GM23338 (cell line): ENCODE measurements at regions not wholly inside any gene's neighbourhood (a gene's known extent, or its start where the extent isn't known, plus 50 kb on each side); places are given as distances from the start of the nearest gene placed in this dataset.

Experiments used
- ATAC-seq: fragments of 200-7000 bp; cut with Tn5 transposase; 3 replicates; pipeline ENCODE4 v1.9.1; 2020
- DNase-seq: peaks from one replicate; pipeline ENCODE4 v3.0.0-alpha.2; 2015; ENCODE audit warnings: low spot score
- H2AFZ ChIP-seq: fragments of 200-600 bp; sonication (generic); 2 replicates; pipeline ENCODE4 v1.8.0; 2016; ENCODE audit warnings: antibody characterized with exemption, mild to moderate bottlenecking, moderate library complexity
- H3F3A ChIP-seq: fragments of 200-600 bp; sonication (generic); replicated peaks from 2 replicates; pipeline ENCODE4 v1.8.0; 2017; ENCODE audit warnings: antibody characterized with exemption, mixed run types, low read depth
- H3K27ac ChIP-seq: fragments of 200-600 bp; sonication (generic); 2 replicates; pipeline ENCODE4 v1.6.1; 2016; ENCODE audit warnings: low read depth
- H3K27me3 ChIP-seq: fragments of 200-600 bp; sonication (generic); 2 replicates; pipeline ENCODE4 v1.8.0; 2016; ENCODE audit warnings: mild to moderate bottlenecking, mixed run types, moderate library complexity; ENCODE audit not compliant: insufficient read depth
- H3K36me3 ChIP-seq: fragments of 200-600 bp; sonication (generic); 2 replicates; pipeline ENCODE4 v1.8.0; 2016; ENCODE audit warnings: mild to moderate bottlenecking; ENCODE audit not compliant: insufficient read depth
- H3K4me1 ChIP-seq: fragments of 200-600 bp; sonication (generic); 2 replicates; pipeline ENCODE4 v1.8.0; 2016; ENCODE audit warnings: mild to moderate bottlenecking, moderate library complexity; ENCODE audit not compliant: insufficient read depth
- H3K4me2 ChIP-seq: fragments of 200-600 bp; sonication (generic); 2 replicates; pipeline ENCODE4 v1.7.1; 2017; ENCODE audit warnings: mixed run types
- H3K4me3 ChIP-seq: fragments of 200-600 bp; sonication (generic); 2 replicates; pipeline ENCODE4 v1.6.1; 2016; ENCODE audit warnings: mixed run types
- H3K79me2 ChIP-seq: fragments of 200-600 bp; sonication (generic); replicated peaks from 2 replicates; pipeline ENCODE4 v1.8.0; 2017; ENCODE audit warnings: mild to moderate bottlenecking; ENCODE audit not compliant: insufficient read depth
- H3K9me2 ChIP-seq: fragments of 200-600 bp; sonication (generic); 2 replicates; pipeline ENCODE4 v1.8.0; 2017; ENCODE audit not compliant: insufficient read depth
- H4K20me1 ChIP-seq: fragments of 200-600 bp; sonication (generic); replicated peaks from 2 replicates; pipeline ENCODE4 v1.8.0; 2017; ENCODE audit warnings: mild to moderate bottlenecking; ENCODE audit not compliant: insufficient read depth
- H3K27ac Mint-ChIP-seq: 2 replicates; pipeline ENCODE4 v1.8.0; 2020; ENCODE audit warnings: inconsistent platforms, mild to moderate bottlenecking, moderate library complexity, mixed read lengths
- H3K27me3 Mint-ChIP-seq: 3 replicates; pipeline ENCODE4 v1.8.0; 2022; ENCODE audit warnings: low read depth, mild to moderate bottlenecking, moderate library complexity, mixed read lengths, inconsistent platforms; ENCODE audit not compliant: insufficient read depth, poor library complexity
- H3K36me3 Mint-ChIP-seq: 3 replicates; pipeline ENCODE4 v1.8.0; 2021; ENCODE audit warnings: low read depth, mild to moderate bottlenecking, inconsistent platforms, moderate library complexity, mixed read lengths
- H3K4me1 Mint-ChIP-seq: 3 replicates; pipeline ENCODE4 v1.8.0; 2020; ENCODE audit warnings: mild to moderate bottlenecking, inconsistent platforms, mixed read lengths
- H3K4me3 Mint-ChIP-seq: 3 replicates; pipeline ENCODE4 v1.8.0; 2021; ENCODE audit warnings: moderate library complexity, mild to moderate bottlenecking, inconsistent platforms, mixed read lengths
- H3K9me3 Mint-ChIP-seq: 3 replicates; pipeline ENCODE4 v1.8.0; 2020; ENCODE audit warnings: moderate library complexity, mild to moderate bottlenecking, inconsistent platforms, mixed read lengths
- CREB1 ChIP-seq: fragments of 250-450 bp; sonication (Bioruptor Pico); IDR thresholded peaks from 2 replicates; pipeline ENCODE4 v1.5.0; 2020; ENCODE audit warnings: low read depth, mild to moderate bottlenecking, moderate library complexity
- EZH2 ChIP-seq: fragments of 200-600 bp; sonication (generic); IDR thresholded peaks from one replicate; pipeline ENCODE4 v1.8.0; 2017; ENCODE audit warnings: antibody characterized with exemption, mild to moderate bottlenecking, low read depth; ENCODE audit not compliant: unreplicated experiment
- EZH2phosphoT487 ChIP-seq: fragments of 200-600 bp; sonication (generic); IDR thresholded peaks from one replicate; pipeline ENCODE4 v1.8.1; 2018; ENCODE audit warnings: antibody characterized with exemption; ENCODE audit not compliant: unreplicated experiment
- JUNB ChIP-seq: IDR thresholded peaks from one replicate; pipeline ENCODE4 v1.6.1; 2016; ENCODE audit warnings: antibody characterized with exemption; ENCODE audit not compliant: unreplicated experiment
- NANOG ChIP-seq: IDR thresholded peaks from 2 replicates; pipeline ENCODE4 v1.6.1; 2016; ENCODE audit warnings: antibody characterized with exemption, borderline replicate concordance
- POLR2AphosphoS5 ChIP-seq: IDR thresholded peaks from 2 replicates; pipeline ENCODE4 v1.6.1; 2016; ENCODE audit warnings: antibody characterized with exemption, low read depth
- STAT1 ChIP-seq: IDR thresholded peaks from one replicate; pipeline ENCODE4 v1.6.1; 2016; ENCODE audit warnings: antibody characterized with exemption; ENCODE audit not compliant: unreplicated experiment
- ZNF114 ChIP-seq: fragments of 250-450 bp; sonication (Bioruptor Pico); IDR thresholded peaks from 2 replicates; pipeline ENCODE4 v1.5.0; 2020; ENCODE audit warnings: mild to moderate bottlenecking, moderate library complexity
- ZNF331 ChIP-seq: fragments of 250-450 bp; sonication (Bioruptor Pico); IDR thresholded peaks from 2 replicates; pipeline ENCODE4 v1.5.0; 2020; ENCODE audit warnings: low read depth, mild to moderate bottlenecking, moderate library complexity
- TF ChIP-seq, protein P1 (sequence below): IDR thresholded peaks from one replicate; pipeline ENCODE4 v1.6.1; 2018; ENCODE audit warnings: antibody characterized with exemption; ENCODE audit not compliant: unreplicated experiment
- TF ChIP-seq, protein P2 (sequence below): fragments of 250-450 bp; sonication (Bioruptor Pico); IDR thresholded peaks from 2 replicates; pipeline ENCODE4 v1.5.0; 2020; ENCODE audit warnings: mild to moderate bottlenecking, moderate library complexity
- TF ChIP-seq, protein P3 (sequence below): IDR thresholded peaks from 2 replicates; pipeline ENCODE4 v1.6.1; 2016; ENCODE audit warnings: antibody characterized with exemption
- TF ChIP-seq, protein P4 (sequence below), 2 experiments: fragments of 200-600 bp in 1 of 2; sonication (generic) in 1 of 2; conservative IDR thresholded peaks; 2 replicates each; pipeline versions ENCODE4 v1.5.1 to v1.6.1; 2016 to 2017; ENCODE audit warnings: antibody characterized with exemption in 2 of 2, low read depth in 2 of 2, mild to moderate bottlenecking in 2 of 2, moderate library complexity in 1 of 2

DNA sequence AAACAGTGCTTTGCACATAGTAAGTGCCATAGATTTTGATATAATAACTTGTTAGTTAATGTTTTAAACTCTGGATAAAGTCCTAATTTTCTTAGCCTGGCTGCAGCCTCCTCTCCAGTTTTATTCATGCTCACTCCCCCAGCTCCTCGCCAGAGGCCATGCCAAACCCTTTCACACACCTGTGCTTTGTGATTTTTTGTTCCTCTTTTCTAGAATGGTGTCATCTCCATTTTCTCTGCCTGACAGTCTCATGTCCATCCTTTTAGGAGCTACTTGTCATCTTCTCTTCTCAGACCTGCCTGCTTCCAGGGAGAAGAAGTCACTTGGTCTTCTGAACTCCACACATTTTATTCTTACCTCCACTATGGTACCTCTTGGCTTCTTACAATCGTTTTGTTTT is 55.8 kb upstream of the SPATA13 start:
- Histone ChIP-seq H3K4me2 (no peak overlapping the region), H3K4me3 (no peak overlapping the region), H3K27me3 (no peaks in the 10 kb centered on the region), H3K27ac (no peak overlapping the region), H3K36me3 (no peaks in the 10 kb centered on the region), H2AFZ (no peak overlapping the region), H3K4me1 (no peaks in the 10 kb centered on the region; the same call in 1 of the 2 replicates), H4K20me1 (no peaks in the 10 kb centered on the region), H3K79me2 (no peaks in the 10 kb centered on the region), H3F3A (no peaks in the 10 kb centered on the region), H3K9me2 (no peaks in the 10 kb centered on the region)
- ATAC-seq: no peak
- Mint-ChIP-seq H3K4me1 (no peaks in the 10 kb centered on the region), H3K27me3 (peaks cover 1% of the 10 kb centered on the region), H3K4me3 (no peak overlapping the region), H3K27ac (no peak overlapping the region), H3K36me3 (no peaks in the 10 kb centered on the region), H3K9me3 (no peaks in the 10 kb centered on the region)
- no peak for TF ChIP-seq EZH2
- TF ChIP-seq, protein P1, sequence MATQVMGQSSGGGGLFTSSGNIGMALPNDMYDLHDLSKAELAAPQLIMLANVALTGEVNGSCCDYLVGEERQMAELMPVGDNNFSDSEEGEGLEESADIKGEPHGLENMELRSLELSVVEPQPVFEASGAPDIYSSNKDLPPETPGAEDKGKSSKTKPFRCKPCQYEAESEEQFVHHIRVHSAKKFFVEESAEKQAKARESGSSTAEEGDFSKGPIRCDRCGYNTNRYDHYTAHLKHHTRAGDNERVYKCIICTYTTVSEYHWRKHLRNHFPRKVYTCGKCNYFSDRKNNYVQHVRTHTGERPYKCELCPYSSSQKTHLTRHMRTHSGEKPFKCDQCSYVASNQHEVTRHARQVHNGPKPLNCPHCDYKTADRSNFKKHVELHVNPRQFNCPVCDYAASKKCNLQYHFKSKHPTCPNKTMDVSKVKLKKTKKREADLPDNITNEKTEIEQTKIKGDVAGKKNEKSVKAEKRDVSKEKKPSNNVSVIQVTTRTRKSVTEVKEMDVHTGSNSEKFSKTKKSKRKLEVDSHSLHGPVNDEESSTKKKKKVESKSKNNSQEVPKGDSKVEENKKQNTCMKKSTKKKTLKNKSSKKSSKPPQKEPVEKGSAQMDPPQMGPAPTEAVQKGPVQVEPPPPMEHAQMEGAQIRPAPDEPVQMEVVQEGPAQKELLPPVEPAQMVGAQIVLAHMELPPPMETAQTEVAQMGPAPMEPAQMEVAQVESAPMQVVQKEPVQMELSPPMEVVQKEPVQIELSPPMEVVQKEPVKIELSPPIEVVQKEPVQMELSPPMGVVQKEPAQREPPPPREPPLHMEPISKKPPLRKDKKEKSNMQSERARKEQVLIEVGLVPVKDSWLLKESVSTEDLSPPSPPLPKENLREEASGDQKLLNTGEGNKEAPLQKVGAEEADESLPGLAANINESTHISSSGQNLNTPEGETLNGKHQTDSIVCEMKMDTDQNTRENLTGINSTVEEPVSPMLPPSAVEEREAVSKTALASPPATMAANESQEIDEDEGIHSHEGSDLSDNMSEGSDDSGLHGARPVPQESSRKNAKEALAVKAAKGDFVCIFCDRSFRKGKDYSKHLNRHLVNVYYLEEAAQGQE: no peak
- no peak for TF ChIP-seq CREB1 (CRISPR knock-in tag)
- TF ChIP-seq, protein P2, sequence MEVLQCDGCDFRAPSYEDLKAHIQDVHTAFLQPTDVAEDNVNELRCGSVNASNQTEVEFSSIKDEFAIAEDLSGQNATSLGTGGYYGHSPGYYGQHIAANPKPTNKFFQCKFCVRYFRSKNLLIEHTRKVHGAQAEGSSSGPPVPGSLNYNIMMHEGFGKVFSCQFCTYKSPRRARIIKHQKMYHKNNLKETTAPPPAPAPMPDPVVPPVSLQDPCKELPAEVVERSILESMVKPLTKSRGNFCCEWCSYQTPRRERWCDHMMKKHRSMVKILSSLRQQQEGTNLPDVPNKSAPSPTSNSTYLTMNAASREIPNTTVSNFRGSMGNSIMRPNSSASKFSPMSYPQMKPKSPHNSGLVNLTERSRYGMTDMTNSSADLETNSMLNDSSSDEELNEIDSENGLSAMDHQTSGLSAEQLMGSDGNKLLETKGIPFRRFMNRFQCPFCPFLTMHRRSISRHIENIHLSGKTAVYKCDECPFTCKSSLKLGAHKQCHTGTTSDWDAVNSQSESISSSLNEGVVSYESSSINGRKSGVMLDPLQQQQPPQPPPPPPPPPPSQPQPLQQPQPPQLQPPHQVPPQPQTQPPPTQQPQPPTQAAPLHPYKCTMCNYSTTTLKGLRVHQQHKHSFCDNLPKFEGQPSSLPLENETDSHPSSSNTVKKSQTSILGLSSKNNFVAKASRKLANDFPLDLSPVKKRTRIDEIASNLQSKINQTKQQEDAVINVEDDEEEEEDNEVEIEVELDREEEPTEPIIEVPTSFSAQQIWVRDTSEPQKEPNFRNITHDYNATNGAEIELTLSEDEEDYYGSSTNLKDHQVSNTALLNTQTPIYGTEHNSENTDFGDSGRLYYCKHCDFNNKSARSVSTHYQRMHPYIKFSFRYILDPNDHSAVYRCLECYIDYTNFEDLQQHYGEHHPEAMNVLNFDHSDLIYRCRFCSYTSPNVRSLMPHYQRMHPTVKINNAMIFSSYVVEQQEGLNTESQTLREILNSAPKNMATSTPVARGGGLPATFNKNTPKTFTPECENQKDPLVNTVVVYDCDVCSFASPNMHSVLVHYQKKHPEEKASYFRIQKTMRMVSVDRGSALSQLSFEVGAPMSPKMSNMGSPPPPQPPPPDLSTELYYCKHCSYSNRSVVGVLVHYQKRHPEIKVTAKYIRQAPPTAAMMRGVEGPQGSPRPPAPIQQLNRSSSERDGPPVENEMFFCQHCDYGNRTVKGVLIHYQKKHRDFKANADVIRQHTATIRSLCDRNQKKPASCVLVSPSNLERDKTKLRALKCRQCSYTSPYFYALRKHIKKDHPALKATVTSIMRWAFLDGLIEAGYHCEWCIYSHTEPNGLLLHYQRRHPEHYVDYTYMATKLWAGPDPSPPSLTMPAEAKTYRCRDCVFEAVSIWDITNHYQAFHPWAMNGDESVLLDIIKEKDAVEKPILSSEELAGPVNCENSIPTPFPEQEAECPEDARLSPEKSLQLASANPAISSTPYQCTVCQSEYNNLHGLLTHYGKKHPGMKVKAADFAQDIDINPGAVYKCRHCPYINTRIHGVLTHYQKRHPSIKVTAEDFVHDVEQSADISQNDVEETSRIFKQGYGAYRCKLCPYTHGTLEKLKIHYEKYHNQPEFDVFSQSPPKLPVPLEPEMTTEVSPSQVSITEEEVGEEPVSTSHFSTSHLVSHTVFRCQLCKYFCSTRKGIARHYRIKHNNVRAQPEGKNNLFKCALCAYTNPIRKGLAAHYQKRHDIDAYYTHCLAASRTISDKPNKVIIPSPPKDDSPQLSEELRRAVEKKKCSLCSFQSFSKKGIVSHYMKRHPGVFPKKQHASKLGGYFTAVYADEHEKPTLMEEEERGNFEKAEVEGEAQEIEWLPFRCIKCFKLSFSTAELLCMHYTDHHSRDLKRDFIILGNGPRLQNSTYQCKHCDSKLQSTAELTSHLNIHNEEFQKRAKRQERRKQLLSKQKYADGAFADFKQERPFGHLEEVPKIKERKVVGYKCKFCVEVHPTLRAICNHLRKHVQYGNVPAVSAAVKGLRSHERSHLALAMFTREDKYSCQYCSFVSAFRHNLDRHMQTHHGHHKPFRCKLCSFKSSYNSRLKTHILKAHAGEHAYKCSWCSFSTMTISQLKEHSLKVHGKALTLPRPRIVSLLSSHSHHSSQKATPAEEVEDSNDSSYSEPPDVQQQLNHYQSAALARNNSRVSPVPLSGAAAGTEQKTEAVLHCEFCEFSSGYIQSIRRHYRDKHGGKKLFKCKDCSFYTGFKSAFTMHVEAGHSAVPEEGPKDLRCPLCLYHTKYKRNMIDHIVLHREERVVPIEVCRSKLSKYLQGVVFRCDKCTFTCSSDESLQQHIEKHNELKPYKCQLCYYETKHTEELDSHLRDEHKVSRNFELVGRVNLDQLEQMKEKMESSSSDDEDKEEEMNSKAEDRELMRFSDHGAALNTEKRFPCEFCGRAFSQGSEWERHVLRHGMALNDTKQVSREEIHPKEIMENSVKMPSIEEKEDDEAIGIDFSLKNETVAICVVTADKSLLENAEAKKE (CRISPR knock-in tag): no peak
- TF ChIP-seq, protein P3, sequence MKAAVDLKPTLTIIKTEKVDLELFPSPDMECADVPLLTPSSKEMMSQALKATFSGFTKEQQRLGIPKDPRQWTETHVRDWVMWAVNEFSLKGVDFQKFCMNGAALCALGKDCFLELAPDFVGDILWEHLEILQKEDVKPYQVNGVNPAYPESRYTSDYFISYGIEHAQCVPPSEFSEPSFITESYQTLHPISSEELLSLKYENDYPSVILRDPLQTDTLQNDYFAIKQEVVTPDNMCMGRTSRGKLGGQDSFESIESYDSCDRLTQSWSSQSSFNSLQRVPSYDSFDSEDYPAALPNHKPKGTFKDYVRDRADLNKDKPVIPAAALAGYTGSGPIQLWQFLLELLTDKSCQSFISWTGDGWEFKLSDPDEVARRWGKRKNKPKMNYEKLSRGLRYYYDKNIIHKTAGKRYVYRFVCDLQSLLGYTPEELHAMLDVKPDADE: no peak
- TF ChIP-seq ZNF331 (CRISPR knock-in tag): no peak
- no peak for TF ChIP-seq NANOG
- TF ChIP-seq STAT1: no peak
- no peak for TF ChIP-seq EZH2phosphoT487
- TF ChIP-seq JUNB: no peak
- TF ChIP-seq ZNF114: no peak
- TF ChIP-seq POLR2AphosphoS5: no peak
- TF ChIP-seq, protein P4, sequence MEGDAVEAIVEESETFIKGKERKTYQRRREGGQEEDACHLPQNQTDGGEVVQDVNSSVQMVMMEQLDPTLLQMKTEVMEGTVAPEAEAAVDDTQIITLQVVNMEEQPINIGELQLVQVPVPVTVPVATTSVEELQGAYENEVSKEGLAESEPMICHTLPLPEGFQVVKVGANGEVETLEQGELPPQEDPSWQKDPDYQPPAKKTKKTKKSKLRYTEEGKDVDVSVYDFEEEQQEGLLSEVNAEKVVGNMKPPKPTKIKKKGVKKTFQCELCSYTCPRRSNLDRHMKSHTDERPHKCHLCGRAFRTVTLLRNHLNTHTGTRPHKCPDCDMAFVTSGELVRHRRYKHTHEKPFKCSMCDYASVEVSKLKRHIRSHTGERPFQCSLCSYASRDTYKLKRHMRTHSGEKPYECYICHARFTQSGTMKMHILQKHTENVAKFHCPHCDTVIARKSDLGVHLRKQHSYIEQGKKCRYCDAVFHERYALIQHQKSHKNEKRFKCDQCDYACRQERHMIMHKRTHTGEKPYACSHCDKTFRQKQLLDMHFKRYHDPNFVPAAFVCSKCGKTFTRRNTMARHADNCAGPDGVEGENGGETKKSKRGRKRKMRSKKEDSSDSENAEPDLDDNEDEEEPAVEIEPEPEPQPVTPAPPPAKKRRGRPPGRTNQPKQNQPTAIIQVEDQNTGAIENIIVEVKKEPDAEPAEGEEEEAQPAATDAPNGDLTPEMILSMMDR (conservative IDR thresholded peaks at IDR 0.05; ENCODE audit: low read depth in 2 of 2): no peak
- DNase-seq: no peak
